ENCODE measurements at regions not wholly inside any gene's neighbourhood (a gene's known extent, or its start where the extent isn't known, plus 50 kb on each side); places are given as distances from the start of the nearest gene placed in this dataset.
"Not testable (repeated sequence)": the region's sequence is repeated elsewhere in the genome, so short reads cannot be mapped to it uniquely, and the experiment has no call there.

- DNase-seq = not testable (repeated sequence)
These were observed 210.3 kb upstream of the FRG2C start for GRCh38 chr3:75453839-75454238.

GRCh38 chr3:75474530-75474929 lies 189.6 kb upstream of the FRG2C start:
- not testable (repeated sequence) for DNase-seq

- DNase-seq = not testable (repeated sequence)
These were observed 167.5 kb upstream of the FRG2C start for GRCh38 chr3:75496600-75496999.

- DNase-seq = not testable (repeated sequence)
These were observed 163.8 kb upstream of the FRG2C start for GRCh38 chr3:75500357-75500756.

- not testable (repeated sequence) for DNase-seq
These were observed 162.0 kb upstream of the FRG2C start for GRCh38 chr3:75502171-75502570.

DNA sequence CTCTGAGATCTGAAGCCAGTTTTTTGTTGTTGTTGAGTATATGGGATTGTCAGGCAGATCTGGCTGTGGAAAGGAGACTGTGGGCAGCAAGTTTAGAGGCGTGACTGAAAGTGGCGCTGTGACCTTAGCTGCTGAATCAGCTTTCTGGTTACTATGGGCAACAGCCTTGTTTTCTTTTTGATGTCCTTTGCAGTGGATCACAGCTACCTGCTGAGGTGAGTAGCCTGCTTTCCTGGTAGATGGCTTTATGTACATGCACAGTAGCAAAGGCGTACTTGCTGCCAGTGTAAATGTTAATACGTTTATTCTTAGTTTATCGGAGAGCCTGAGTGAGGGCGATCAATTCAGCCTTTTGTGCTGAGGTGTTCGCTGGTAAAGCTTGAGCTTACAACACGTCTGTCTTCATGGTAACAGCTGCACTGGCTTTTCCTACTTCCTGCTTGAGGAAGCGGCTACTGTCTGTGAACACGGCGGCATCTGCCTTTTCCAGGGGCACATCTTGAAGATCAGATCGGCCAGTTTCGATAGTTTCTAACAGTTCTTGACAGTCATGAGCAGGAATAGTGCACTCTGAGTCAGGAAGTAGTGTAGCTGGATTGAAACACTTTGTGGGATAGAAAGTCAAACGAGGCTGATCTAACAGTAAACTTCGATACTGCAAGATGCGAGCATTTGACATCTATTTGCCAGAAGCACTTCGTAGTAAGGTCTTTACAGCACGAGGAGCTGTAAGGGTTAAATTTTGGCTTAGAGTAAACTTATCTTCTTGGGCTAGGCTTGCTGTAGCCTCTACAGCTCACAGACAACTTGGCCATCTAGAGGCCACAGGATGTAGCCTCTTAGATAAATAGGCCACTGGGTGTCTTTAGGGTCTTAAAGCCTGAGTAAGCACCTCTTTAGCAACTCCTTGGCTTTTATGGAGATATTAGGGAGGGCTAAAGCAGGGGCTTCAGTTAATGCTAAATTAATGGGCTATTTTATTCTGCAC lies 161.1 kb upstream of the FRG2C start:
- DNase-seq = not testable (repeated sequence)

GRCh38 chr3:75506603-75507002 lies 157.5 kb upstream of the FRG2C start:
- no peak for DNase-seq

- DNase-seq = not testable (repeated sequence)
These were observed 156.2 kb upstream of the FRG2C start for GRCh38 chr3:75507956-75508355.

DNA sequence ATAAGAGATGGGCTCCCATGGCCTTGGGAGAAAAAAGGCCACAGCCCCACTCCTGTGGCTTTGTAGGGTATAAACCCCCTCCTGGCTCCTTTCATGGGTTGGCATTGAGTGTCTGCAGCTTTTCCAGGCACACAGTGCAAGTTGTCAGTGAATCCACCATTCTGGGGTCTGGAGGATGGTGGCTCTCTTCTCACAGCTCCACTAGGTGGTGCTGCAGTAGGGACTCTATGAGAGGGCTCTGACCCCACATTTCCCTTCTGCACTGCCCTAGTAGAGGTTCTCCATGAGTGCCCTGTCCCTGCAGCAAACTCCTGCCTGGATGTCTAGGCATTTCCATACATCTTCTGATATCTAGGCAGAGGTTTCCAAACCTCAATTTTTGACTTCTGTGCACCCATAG lies 136.5 kb upstream of the FRG2C start:
- DNase-seq = not testable (repeated sequence)

- not testable (repeated sequence) for DNase-seq
These were observed 112.0 kb upstream of the FRG2C start for GRCh38 chr3:75552095-75552494.

- not testable (repeated sequence) for DNase-seq
These were observed 99.7 kb upstream of the FRG2C start for GRCh38 chr3:75564427-75564826.

- DNase-seq = not testable (repeated sequence)
These were observed 91.8 kb upstream of the FRG2C start for GRCh38 chr3:75572303-75572702.

DNA sequence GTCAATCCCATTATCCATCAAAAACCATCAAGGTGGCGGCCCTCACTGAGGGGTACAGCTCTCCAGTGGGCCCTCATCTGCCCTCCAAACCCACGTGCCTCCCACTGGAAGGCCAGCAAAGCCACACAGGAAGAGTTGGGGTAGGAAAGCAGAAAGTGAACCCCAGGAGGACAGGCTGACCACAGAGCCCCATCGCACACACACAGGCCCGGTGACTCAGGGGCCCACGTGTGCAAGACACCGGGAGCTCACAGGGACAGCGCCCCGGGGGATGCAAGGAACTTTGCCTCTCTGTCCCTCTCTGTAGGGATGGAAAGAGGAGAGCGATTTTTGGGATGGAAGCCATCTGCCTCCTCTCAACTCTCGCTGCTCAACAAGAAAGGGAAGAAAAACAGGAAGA lies 85.0 kb upstream of the FRG2C start:
- DNase-seq = not testable (repeated sequence)

- DNase-seq = not testable (repeated sequence)
These were observed 84.6 kb upstream of the FRG2C start for GRCh38 chr3:75579536-75579935.

DNA sequence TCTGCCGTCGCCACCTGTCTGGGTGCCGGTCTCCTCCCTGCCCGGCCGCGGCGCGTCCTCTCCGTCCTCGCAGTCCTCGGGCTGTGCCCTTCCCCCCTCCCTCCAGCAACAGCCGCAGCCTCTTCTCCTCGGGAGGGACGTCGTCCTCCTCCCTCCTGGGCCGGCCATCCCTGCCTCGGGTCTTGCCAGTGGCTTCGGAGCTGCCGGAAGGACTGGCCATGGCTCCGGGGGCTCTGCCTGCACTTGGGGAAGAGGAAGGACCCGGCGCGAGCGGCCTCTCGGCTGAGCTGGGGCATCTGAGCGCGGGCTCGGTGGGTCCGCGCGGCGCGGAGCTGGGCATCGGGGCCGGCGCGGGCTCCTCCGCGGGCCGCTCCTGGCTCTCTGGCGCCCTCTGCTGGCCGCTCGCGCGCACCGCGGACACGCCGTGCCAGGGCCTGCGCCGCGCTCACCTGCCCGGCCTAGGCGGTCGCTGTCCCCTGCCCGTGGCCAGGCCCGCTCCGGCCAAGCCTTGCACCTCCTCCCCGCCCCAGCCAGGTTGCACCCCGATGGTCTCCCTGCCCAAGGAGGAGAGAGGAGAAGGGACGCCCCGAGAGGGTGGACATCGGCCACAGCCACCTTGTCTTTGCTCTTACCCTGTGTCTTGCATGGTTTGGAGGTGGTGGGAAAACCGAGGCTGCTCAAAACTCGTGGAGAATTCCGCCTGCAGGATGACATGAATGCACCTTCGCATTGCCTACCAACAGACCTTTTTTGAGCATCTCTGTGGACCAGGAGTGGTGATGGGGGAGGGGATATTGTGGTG lies 83.9 kb upstream of the FRG2C start:
- peak; percentile 19 to 61 for DNase-seq

- DNase-seq = not testable (repeated sequence)
These were observed 81.6 kb upstream of the FRG2C start for GRCh38 chr3:75582536-75582935.

- DNase-seq = not testable (repeated sequence)
These were observed 81.0 kb upstream of the FRG2C start for GRCh38 chr3:75583116-75583515.

DNA sequence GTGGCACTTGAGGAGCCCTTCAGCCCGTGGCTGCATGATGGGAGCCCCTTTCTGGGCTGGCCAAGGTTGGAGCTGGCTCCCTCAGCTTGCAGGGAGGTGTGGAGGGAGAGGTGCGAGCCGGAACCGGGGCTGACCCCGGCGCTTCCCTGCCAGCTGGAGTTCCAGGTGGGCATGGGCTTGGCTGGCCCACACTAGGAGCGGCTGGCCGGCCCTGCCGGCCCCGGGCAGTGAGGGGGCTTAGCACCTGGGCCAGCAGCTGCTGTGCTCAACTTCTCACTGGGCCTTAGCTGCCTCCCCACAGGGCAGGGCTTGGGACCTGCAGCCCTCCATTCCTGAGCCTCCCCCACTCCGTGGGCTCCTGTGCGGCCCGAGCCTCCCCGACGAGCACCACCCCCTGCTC lies 76.4 kb upstream of the FRG2C start:
- not testable (repeated sequence) for DNase-seq

- DNase-seq = not testable (repeated sequence)
These were observed 73.7 kb upstream of the FRG2C start for GRCh38 chr3:75590382-75590781.

DNA sequence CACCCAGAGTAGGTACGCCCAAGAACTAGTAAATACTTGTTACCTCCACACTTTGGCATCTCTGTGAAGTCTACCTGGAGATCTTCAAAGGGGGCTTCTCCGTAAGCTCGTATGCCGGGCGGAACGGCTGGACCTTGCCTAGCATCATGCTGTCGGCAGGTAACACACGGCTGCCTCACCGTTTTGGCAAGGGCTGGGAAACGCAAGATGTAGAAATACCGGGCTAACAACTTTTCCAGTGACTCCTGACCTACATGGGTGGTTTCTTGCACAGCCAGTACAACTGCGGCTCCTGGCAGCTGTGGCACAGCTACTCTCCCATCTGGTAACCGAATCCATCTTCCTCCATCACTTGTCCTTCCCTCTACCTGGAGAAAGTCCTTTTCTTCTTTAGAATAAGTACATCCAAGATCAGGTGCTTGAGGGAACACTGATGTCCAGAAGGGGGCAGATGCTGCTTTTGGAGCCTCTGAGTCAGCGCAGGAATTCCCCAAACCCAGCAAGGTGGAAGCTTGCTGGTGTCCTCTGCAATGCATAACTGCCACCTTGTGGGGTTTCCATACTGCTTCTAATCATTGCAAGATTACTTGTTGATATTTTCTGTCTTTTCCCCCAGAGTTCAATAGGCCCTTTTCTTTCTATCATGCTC lies 59.7 kb upstream of the FRG2C start:
- not testable (repeated sequence) for DNase-seq

DNA sequence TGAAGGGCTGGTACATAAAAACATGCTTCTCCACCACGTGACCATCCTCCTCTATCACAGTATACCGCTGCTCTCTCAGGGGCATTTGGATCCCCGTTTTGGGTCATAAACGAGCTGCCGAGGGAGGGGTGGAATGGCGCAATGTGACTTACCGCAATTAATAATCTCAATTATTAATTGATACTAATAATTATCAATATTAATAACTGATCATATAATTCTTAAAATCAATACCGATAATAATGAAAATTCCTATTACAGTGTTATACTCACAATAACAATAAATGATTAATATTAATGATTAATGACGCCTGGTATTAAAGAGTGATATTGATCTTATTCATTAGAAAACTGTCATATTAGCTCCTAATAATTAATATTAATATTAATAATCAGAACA lies 56.1 kb upstream of the FRG2C start:
- not testable (repeated sequence) for DNase-seq

- DNase-seq = not testable (repeated sequence)
These were observed 54.5 kb upstream of the FRG2C start for GRCh38 chr3:75609598-75609997.

DNA sequence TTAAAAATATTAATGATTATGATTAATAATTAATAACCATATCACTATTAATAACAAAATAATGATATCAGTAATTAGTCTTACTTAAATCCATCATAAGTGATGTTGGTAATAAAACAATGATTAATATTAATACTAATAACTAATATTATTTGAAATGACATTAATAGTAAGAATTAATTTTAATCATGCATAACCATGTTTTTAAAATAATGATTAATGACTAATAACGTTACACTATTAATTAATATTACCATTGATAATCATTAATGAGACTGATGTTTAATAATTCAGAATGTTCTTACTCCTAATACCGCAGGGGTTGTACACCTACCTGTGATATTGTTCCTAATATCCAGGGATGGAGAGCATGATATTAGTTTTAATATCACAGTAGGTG lies 53.4 kb upstream of the FRG2C start:
- no peak for DNase-seq
